HG03045 (cell line): ENCODE measurements at regions not wholly inside any gene's neighbourhood (a gene's known extent, or its start where the extent isn't known, plus 50 kb on each side); places are given as distances from the start of the nearest gene placed in this dataset.
"Not testable (repeated sequence)": the region's sequence is repeated elsewhere in the genome, so short reads cannot be mapped to it uniquely, and the experiment has no call there.

Experiments
- ATAC-seq: cut with Tn5 transposase; IDR thresholded peaks from one replicate; pipeline ENCODE4 v1.9.1; 2021; ENCODE audit warnings: mild to moderate bottlenecking, moderate library complexity; ENCODE audit not compliant: unreplicated experiment

DNA sequence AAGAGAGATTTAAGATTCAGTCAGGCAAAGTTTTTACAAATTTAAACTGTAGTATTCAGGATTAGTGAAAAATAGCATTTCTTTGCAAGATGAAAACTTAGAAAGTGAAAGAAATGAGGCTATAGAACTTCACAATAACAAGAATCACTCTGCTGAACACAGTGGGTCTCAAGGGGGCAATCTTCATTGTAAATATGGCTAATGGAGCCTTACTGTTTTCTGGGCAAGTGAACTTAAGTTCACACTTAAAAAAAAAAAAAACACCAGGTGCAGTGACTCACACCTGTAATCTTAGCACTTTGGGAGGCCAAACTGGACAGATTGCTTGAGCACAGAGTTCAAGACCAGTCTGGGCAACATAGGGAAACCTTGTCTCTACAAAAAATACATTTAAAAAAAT lies 175.9 kb upstream of the SNX2 start:
- no peak for ATAC-seq

DNA sequence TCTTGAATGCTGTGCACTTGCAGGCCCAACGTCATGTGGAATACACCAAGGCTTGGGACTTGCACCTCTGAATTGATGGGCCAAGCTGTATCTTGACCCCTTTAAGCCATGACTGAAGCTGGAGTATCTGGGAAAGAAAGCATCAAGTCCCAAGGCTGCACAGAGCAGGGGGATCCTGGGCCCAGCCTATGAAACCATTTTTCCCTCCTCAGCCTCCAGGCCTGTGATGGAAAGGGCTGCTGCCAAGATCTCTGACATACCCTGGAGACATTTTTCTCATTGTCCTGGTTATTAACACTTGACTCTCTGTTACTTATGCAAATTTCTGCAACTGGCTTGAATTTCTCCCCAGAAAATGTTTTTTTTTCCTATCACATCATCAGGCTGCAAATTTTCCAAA lies 174.0 kb upstream of the SNX2 start:
- no peak for ATAC-seq

DNA sequence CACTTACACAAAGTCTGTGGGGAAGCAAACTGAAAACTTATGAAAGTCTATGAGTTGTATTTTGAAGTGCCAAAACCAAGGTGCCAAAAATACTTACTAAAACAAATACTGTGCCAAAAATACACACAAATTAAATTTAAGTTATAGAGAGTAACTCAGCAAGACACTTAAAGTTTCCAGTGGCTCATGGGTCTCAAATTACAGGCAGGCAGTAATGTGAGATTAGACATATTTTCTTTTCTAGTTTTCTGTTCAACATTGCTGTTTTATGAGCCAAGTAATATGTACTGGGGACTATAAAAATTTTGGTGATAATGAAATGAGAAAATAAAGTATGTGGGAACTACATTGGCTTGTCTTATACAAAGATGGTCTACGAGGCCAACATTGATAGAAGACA lies 172.2 kb upstream of the SNX2 start:
- no peak for ATAC-seq

DNA sequence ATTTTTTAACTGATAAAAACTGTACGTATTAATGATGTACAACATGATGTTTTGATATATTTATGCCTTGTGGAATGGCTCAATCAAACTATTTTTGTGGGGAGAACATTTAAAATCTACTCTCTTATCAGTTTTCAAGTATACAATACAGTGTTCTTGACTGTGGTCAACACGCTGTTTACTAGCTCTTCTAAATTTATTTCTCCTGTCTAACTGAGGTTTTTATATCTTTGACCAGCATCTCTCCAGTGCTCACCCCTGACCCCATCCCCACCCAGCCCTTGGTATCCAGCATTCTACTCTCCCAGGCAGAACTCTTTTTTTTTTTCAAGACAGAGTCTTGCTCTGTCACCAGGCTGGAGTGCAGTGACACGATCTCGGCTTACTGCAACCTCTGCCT lies 169.6 kb upstream of the SNX2 start:
- no peak for ATAC-seq

DNA sequence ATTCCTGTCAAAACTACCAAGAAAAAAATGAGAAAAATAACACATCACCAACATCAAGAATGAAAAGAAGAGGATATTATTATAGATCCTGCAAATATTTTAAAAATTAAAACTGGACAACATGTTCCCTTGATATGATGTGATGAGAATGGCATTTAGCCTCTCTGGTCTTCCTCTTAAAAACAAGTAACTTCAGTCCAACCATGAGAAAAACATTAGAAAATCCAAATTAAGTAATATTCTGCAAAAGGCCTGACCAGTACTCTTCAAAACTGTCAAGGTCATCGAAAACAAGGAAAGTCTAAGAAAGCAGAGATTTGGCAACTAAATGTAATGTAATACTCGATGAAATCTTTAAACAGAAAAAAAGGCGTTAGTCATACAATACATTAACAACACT lies 167.1 kb upstream of the SNX2 start:
- no peak for ATAC-seq

DNA sequence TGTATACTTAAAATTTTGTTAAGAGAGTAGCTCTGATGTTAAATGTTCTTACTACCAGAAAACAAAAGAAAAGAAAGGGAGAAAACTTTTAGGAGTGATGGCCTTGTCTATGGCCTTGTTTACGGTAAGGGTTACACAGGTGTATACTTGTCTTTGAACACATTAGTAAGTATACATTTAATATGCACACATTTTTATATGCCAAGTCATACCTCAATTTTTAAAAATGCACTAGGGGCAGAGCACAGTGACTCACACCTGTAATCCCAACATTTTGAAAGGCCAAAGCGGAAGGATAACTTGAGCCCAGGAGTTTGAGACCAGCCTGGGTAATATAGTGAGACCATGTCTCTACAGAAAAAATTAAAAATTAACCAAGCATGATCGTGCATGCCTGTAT lies 166.7 kb upstream of the SNX2 start:
- no peak for ATAC-seq

DNA sequence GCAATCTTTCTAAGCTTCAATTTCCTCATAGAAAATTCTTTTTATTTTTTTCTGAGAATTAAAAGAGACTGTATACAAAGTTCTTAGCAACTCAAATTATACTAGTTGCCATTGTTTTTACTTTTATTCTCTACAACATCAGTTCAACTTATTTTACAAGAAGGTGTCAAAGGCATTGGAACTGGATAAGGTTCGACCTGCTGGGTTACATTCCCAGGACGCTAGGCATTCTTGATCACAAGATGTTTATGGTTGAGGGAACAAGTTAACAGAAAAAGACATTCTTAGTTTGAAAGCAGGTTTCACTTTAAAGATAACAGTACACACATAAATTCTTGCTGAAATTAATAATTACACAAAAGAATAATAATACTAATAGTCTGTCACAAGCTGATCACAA lies 163.5 kb upstream of the SNX2 start:
- ATAC-seq, result no peak

DNA sequence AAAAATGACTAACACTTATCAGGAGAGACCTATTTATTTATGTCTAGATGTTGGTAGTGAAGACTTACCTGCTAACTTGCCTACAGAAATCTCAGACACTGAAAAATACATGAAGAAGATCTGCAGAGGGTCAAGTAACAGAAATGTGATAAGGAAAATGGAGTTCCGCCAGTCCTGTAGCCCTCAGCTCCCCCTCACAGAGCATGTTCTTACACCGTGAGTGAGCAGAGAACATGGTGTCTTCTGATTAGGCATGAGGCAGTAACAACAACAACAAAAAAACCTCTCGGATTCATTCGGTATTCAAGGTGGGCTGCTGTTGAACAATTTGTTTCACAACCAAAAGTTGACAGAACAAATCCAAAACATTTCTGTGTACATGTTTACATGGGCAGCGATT lies 162.0 kb upstream of the SNX2 start:
- no peak for ATAC-seq

DNA sequence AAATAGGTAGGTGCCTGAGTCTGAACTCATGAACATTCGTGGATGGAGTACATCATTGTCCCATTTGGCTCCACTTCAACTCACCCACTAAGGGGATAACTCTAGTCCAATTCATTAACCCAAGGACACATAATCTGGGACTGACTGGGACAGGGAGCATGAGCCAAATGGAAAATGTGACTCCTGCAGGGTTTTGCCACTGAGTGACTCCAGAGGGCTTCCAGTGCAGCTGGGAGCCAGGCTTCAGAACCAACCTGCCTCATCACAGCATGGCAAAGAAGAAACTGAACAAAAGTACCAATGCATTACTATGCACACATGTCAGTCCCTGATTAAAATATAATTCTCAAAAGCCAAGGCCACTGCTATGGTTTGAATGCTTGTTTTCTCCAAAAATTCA lies 159.7 kb upstream of the SNX2 start:
- ATAC-seq, result no peak

DNA sequence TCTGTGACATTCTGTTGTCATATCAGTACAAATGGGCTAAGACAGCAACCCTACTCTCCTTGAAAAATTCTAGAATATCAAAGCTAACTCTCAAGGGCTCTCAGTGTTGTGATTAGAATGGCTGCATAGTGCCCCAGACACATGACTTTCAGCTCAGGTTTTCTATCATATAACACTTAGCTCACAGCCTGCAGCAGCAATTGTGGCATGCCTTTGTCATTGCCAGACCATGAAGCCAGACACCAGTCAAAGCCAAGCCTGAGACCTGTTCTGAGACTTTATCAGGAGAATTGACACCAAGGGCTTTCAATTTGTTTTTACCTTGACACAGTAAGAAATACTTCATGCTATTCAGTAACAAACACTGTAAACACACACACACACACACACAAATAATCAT lies 159.0 kb upstream of the SNX2 start:
- ATAC-seq, result no peak

DNA sequence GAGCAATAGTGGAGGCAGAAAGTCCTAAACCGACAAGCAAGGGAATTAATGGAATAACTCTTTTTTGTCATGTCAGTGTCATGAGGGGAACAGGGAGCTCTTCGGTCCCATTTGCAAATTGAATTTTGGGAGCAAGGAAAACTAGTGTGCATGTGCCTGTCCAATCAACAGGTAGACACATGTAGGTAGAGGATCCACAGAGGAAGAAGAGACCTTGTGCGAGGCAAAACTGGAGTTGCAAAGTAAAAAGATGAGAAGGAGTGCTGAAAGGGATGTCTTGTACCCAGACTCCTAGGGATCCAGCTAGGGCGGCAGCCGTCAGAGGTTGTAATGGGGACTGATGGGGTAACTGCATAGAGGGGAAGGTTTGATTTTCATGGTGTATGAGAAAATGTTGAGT lies 156.8 kb upstream of the SNX2 start:
- ATAC-seq, result not testable (repeated sequence)

DNA sequence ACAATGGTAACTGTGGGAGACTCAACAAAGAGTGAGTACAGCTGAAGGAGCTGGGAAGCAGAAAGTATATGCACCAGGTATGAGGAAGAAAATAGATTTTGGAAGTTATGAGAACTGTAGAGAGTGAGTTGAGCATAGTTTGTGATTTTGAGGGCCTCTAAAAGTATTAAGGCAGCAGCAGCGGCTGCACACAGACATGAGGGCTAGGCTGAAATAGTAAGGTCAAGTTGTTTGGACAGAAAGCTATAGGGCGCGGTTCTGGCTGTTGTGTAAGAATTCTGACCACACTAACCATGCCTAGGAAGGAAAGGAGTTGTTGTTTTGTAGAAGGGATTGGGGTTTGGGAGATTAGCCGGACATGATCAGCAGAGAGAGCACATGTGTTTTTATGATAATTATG lies 154.1 kb upstream of the SNX2 start:
- not testable (repeated sequence) for ATAC-seq

DNA sequence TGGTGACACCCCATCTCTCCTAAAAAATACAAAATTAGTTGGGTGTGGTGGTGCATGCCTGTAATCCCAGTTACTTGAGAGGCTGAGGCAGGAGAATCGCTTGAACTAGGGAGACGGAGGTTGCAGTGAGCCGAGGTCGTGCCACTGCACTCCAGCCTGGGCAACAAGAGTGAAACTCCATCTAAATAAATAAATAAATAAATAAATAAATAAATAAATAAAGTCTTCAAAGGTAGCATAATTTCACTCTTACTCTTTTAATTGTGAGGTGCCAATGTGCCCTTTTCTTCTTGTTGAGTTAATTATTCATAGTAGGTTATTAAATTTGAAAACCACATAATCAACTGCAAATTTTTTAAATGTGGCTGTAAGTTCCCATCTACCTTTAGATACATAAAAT lies 146.2 kb upstream of the SNX2 start:
- not testable (repeated sequence) for ATAC-seq

DNA sequence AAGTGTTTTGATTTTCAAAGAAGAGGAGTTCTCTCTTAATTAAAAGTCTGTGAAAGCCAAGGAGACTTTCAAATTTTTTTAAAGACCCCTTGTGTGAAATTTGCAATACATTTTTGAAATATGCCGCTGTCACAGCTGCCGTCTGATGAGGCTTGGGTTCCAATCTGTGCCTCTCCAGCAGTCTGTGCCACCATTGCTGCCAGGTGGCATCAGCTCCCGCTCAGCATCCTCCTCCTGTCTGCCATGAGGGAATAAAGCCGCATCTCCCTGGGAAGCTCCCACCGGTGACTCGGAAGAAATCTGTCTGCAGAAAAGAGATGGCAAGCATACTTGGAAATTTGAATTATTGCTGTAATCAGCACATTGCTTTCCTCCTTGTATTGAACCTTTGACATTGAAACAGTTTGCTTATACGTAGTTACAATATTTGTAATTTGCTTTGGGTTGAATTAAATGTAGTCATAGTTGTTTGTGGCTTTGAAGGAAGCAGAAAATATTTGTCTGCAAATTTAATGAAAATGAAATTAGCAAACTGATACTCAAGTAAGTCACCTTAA lies 145.7 kb upstream of the SNX2 start:
- ATAC-seq, result no peak

DNA sequence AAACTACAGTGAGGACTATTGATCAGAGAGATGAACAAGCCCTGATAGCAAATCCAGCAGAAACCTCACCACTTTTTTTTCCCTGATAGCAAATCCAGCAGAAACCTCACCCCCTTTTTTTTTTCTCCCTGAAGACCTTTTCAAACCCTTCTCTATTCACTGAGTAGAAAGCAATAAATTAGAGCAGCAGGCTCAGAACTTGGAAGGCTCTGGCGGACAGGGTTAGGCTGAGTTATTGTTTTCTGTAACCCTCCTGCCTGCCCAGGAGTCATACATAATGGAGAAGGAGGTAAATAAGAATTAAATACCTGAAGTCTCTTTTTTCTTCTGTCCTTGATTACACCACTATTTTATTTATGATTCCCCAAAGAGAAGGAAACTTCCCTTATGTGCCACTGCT lies 136.3 kb upstream of the SNX2 start:
- ATAC-seq, result no peak

DNA sequence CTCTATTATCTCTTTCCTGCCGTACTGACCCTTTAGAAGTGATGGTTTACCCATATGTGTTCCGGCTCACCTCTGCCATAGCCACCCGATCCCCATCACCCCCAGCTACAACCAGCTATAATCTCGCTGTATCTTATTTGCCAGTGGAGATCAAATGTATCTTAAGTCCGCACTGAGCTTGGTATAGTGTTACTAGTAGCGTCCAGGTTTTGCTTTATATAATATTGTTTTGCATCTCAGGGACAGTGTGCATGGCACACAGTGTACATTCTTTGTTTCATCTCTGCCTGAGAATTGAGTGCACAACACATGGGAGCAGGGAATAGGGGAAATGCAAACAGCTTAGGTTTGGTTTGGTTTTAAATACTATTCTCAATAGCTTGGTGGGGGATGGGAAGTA lies 135.8 kb upstream of the SNX2 start:
- no peak for ATAC-seq

DNA sequence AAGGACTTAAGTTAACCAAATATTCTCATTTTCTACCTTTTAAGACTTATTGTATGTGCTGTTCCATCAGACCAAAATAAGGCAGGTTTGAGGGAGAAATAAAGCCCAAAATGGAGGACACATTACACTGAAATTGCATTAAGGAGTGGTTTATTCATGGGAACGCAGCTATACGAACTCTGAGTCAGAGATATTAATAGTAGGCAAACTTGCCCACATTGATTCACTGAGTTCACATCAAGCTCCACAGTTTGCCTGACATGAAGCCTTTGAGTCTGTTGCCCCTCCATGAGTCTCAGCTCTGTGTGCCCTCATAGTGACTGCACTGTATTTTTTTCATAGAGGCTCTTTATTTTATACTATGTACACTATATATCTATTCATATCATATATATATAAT lies 135.0 kb upstream of the SNX2 start:
- no peak for ATAC-seq

DNA sequence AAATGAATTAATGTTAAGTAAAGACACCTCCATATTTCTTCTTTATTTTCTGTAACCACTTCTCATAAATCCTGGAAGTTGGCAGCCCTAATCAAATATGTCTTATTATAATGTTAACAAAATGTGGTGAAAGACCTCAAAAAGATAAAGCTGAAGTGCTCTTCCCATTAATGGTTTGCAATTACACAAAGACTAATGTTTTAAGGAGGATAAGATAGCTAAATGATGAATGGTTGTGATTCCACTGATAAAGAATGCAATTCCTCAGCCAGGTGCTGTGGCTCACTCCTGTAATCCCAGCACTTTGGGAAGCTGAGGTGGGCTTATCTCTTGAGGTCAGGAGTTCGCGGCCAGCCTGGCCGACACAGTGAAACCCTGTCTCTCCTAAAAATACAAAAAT lies 125.8 kb upstream of the SNX2 start:
- ATAC-seq, result no peak

DNA sequence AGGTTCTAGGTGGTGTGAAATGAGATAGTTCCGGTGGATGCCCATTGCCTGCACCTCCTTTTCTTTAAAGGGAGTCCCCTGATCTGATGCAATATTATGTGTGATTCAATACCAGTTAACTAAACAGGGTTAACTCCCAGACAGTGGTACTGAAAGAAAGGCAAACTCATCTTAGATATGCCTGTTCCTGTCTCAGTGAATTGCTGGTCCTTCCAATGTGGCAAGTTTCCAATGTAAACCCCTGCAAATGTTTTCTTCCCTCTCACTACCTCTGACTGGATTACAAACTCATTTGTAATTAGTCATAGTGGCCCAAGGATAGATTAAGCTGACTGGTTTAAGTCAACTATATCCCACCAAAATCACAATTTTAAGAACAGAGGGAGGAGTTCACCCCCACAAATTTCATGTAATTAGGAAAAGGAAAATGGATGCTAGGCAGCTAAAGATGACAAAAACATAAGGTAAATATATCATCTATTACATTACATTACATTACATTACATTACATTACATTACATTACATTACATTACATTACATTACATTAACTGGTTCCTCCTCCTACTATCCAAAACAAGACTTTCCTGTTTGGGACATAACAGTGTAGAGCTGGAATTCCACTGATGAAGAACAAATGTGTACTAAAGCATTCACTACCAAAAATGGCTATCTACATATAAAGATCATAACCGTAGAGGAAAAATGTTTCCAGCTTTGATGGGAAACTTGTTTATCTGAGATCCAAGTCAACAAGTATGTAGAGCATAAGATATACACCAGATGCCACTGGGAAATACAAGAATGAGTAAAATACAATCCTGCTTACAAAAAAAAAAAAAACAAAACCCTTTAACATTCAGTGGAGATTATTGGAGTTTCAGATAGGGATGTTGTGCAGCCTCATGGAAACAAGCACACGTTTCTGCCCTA lies 121.5 kb upstream of the SNX2 start:
- ATAC-seq, result no peak

DNA sequence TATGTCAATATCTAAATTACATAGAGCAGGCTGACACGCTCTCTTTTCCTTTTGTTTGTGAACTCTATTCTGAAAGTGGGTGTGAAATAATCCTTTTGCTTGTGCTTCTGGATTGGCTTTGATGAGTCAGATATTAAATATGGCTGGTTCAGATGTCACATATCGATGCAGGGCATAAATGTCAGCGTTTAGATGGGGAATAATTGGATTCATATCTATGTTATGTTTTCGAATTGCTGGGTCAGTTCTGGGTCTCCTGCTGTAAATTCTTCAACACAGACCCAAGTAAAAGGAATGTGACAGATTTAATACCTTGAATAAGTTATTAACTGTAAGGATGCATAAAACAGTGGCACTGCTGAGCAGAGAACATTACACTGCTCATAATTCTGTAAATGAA lies 118.7 kb upstream of the SNX2 start:
- no peak for ATAC-seq

DNA sequence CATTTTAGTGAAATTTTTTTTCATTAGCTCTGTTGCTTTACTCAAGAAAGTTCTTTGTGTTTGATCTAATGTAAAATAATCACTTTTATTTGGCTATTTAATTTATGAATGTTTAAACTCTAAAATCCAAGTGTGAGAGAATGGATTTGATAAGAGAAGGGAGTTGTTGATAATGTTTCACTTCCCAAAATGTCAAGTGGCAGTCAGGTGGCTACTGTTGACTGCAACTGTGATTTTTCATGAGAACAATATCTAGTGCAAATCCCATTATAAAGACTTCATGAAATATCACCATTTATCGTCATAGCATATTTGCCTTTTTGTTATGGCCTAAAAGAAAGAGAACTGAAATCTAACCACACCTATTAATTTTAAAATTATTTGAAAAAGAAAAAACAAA lies 118.3 kb upstream of the SNX2 start:
- ATAC-seq, result no peak

DNA sequence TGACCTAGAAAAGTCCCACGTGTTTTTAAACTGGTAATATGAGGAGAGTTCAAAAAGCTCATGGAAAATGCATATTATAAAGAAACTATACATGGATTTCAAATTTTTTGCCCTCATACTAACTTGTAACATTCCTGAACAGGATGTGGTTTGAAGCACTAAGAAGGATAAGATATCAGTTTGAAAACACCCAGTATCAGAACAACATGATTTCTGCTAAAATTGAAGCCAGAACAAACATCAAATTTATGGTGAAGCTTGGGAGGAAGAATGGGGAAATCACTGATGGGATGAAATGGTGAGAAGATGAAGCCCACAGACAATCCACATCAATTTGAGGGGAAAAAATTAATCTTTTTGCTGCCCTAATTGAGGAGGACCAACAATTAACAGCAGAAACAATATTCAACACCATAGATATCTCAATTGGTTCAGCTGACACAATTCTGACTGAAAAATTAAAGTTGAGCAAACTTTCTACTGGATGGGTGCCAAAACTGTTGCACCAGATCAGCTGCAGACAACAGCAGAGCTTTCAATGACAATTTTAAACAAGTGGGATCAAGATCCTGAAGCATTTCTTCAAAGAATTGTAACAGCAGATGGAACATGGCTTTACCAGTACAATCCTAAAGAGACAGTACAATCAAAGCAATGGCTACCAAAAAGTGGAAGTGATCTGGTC lies 113.2 kb upstream of the SNX2 start:
- no peak for ATAC-seq
